Fibroblast of skin of back (primary cell): ENCODE measurements at regions not wholly inside any gene's neighbourhood (a gene's known extent, or its start where the extent isn't known, plus 50 kb on each side); places are given as distances from the start of the nearest gene placed in this dataset.
"Not testable (repeated sequence)": the region's sequence is repeated elsewhere in the genome, so short reads cannot be mapped to it uniquely, and the experiment has no call there.

Source experiments
- DNase-seq: peaks from one replicate; pipeline ENCODE4 v3.0.0-alpha.2; 2013

GRCh38 chr2:175872721-175873120, 129.3 kb downstream of the LNPK start:
- DNase-seq: peak; percentile 66

- DNase-seq: no peak
These were observed 130.1 kb downstream of the LNPK start for GRCh38 chr2:175872005-175872348.

- peak; percentile 56 for DNase-seq
These were observed 130.6 kb downstream of the LNPK start for GRCh38 chr2:175871331-175872004.

- DNase-seq: no peak
These were observed 136.4 kb downstream of the LNPK start for GRCh38 chr2:175865716-175866115.

- DNase-seq: no peak
These were observed 137.8 kb downstream of the LNPK start for GRCh38 chr2:175864137-175864850.

- no peak for DNase-seq
These were observed 140.1 kb downstream of the LNPK start for GRCh38 chr2:175861958-175862357.

- DNase-seq: peak; percentile 65
These were observed 146.1 kb downstream of the LNPK start for GRCh38 chr2:175855794-175856453.

GRCh38 chr2:175855236-175855635, 146.8 kb downstream of the LNPK start:
- DNase-seq: no peak

GRCh38 chr2:175854665-175855064, 147.4 kb downstream of the LNPK start:
- DNase-seq: no peak

- DNase-seq: no peak
These were observed 147.9 kb downstream of the LNPK start for GRCh38 chr2:175854129-175854528.

GRCh38 chr2:175853616-175853890, 148.5 kb downstream of the LNPK start:
- no peak for DNase-seq

- no peak for DNase-seq
These were observed 149.0 kb downstream of the LNPK start for GRCh38 chr2:175852879-175853615.

GRCh38 chr2:175847128-175847527, 154.9 kb downstream of the LNPK start:
- DNase-seq: no peak

GRCh38 chr2:175844169-175844568, 157.9 kb downstream of the LNPK start:
- peak; percentile 79 for DNase-seq

- DNase-seq: no peak
These were observed 158.4 kb downstream of the LNPK start for GRCh38 chr2:175843625-175844024.

- peak; percentile 74 for DNase-seq
These were observed 159.1 kb downstream of the LNPK start for GRCh38 chr2:175842996-175843395.

GRCh38 chr2:175840765-175841164, 161.3 kb downstream of the LNPK start:
- not testable (repeated sequence) for DNase-seq

GRCh38 chr2:175840256-175840655, 161.8 kb downstream of the LNPK start:
- no peak for DNase-seq

GRCh38 chr2:175838979-175839378, 163.1 kb downstream of the LNPK start:
- DNase-seq: no peak

GRCh38 chr2:175837046-175837445, 165.0 kb downstream of the LNPK start:
- peak; percentile 93 for DNase-seq

GRCh38 chr2:175836361-175836760, 165.7 kb downstream of the LNPK start:
- peak; percentile 65 for DNase-seq

- DNase-seq: no peak
These were observed 167.6 kb downstream of the LNPK start for GRCh38 chr2:175834477-175834876.

- DNase-seq: no peak
These were observed 169.2 kb downstream of the LNPK start for GRCh38 chr2:175832866-175833265.
